Hepatocyte (in vitro differentiated cells): ENCODE measurements at regions not wholly inside any gene's neighbourhood (a gene's known extent, or its start where the extent isn't known, plus 50 kb on each side); places are given as distances from the start of the nearest gene placed in this dataset.

Experiments used
- EZH2 ChIP-seq: fragments of 200-600 bp; sonication (generic); IDR thresholded peaks from 2 replicates; pipeline ENCODE4 v1.6.1; 2016; ENCODE audit warnings: antibody characterized with exemption, mild to moderate bottlenecking, borderline replicate concordance
- TF ChIP-seq, protein P1 (sequence below): fragments of 200-600 bp; sonication (generic); IDR thresholded peaks from 2 replicates; pipeline ENCODE4 v1.5.1; 2016; ENCODE audit warnings: antibody characterized with exemption, mild to moderate bottlenecking; ENCODE audit not compliant: poor library complexity

DNA sequence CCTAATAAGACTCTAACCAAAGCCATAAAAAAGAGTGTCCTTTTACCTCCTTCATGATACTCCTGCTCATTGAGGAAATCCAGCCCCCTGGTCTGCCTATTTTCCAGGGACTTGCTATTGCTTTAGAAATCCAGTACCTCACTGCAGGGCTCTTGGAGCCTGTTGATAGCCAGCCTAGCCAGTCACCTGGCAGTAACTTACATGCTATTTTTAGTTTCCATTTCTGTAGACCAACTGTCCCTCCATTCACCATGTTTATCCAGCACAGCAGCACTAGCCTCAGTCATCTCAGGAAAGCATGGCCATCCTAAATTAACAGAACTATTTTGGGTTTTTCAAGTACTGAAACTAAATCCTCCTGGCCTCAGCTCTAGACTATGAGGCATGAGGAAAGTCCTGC lies 91.5 kb upstream of the PHF24 start:
- TF ChIP-seq, protein P1, sequence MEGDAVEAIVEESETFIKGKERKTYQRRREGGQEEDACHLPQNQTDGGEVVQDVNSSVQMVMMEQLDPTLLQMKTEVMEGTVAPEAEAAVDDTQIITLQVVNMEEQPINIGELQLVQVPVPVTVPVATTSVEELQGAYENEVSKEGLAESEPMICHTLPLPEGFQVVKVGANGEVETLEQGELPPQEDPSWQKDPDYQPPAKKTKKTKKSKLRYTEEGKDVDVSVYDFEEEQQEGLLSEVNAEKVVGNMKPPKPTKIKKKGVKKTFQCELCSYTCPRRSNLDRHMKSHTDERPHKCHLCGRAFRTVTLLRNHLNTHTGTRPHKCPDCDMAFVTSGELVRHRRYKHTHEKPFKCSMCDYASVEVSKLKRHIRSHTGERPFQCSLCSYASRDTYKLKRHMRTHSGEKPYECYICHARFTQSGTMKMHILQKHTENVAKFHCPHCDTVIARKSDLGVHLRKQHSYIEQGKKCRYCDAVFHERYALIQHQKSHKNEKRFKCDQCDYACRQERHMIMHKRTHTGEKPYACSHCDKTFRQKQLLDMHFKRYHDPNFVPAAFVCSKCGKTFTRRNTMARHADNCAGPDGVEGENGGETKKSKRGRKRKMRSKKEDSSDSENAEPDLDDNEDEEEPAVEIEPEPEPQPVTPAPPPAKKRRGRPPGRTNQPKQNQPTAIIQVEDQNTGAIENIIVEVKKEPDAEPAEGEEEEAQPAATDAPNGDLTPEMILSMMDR = no peak
- TF ChIP-seq EZH2 = no peak
